ENCODE measurements at regions not wholly inside any gene's neighbourhood (a gene's known extent, or its start where the extent isn't known, plus 50 kb on each side); places are given as distances from the start of the nearest gene placed in this dataset.
"Not testable (repeated sequence)": the region's sequence is repeated elsewhere in the genome, so short reads cannot be mapped to it uniquely, and the experiment has no call there.

DNA sequence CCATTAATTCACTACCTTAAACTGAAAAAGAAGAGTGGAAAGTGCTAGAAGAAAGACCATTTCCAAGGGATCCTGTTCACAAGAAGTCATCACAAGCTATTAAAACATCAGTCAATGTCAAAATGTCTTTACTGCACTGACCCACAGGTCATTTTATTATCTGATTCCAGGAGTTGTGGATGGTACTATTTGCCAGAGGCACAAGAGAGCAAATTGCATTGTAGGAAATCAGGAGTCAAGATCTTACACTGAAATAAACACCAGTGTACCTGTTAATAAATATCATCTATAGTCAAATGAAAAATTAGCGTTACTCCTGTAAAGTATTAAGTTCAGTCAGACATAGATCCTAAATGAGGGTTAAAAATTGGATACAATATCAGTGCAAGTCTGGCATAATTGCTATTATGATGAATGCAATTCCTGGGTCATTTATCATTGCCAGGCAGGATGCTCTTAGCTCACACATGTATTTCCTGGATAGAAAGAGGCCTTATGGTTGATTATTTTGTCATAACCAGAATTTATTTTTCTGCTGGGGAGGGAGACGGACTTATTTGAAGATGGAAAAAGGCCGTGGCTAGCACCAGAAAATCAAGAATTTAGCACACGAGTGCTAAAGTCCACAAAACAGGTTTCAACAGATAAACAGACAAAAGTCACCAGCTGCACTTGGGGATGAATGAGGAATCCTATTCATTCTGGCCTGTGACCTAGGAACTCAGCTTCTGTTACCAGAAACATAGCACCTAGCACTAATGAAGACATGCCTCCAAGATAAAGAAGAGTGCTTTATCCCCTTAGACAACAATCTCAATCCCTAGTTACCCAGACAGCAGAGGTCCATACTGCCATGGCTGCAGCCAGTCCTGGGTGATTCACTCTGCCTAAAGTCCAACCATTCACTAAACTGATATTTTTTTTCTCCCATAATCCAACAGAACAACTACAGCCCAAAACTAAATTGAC, 683.1 kb upstream of the POM121L12 start:
- DNase-seq (ENCODE audit: low spot score): no peak

GRCh38 chr7:52344015-52344414, 691.4 kb upstream of the POM121L12 start:
- DNase-seq (ENCODE audit: low spot score): no peak

DNA sequence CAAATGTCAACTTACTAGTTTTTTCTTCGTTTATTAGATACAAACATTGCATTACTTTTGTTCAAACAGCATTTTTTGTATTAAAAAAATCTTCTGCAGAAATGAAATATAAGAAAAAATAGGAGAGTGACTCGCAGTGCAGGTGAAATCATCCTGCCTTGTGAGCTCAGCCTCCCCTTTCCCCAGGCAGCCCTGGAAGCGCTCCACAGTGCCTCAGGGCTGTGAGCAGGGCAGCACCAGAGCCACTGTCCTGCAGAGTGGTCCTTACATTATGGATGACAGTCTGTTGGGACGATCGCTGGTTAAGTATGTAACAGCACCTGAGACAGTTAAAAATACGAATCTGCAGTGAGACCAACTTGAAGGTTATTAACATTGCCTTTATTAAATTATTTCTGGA, 695.4 kb upstream of the POM121L12 start:
- DNase-seq (ENCODE audit: low spot score): no peak

DNA sequence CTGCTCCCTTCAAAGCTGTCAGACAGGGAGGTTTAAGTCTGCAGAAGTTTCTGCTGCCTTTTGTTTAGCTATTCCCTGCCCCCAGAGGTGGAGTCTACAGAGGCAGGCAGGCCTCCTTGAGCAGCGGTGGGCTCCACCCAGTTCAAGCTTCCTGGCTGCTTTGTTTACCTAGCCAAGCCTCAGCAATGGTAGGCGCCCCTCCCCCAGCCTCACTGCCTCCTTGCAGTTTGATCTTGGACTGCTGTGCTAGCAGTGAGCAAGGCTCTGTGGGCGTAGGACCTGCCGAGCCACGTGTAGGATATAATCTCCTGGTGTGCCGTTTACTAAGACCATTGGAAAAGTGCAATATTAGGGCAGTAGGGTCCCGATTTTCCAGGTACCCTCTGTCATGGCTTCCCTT, 707.1 kb upstream of the POM121L12 start:
- not testable (repeated sequence) for DNase-seq (ENCODE audit: low spot score)

DNA sequence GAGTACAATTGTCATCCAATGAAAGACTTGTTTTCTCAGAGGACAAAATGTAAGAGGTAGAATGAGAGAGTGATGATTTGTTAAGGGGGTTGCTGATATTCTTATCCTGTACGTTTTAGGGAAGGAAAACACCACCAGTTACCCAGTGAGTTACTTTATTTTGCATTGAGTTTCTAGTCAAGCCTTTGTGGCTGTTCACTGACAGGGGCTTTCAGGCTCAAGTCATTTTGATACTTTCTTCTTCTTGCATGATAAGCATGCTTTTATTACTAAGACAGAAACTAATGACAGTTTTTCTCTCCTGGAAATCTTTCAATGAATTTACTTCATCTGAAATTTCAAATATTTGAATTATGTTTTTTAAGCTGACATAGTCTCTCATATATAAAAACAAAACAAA, 710.2 kb upstream of the POM121L12 start:
- DNase-seq (ENCODE audit: low spot score): no peak

- DNase-seq (ENCODE audit: low spot score): no peak
Observed at GRCh38 chr7:52323202-52323746, 712.2 kb upstream of the POM121L12 start.

- DNase-seq (ENCODE audit: low spot score): no peak
Observed at GRCh38 chr7:52320610-52321009, 714.8 kb upstream of the POM121L12 start.

- DNase-seq (ENCODE audit: low spot score): no peak
Observed at GRCh38 chr7:52317921-52318320, 717.5 kb upstream of the POM121L12 start.

GRCh38 chr7:52311886-52312285, 723.5 kb upstream of the POM121L12 start:
- no peak for DNase-seq (ENCODE audit: low spot score)

GRCh38 chr7:52309631-52310030, 725.8 kb upstream of the POM121L12 start:
- no peak for DNase-seq (ENCODE audit: low spot score)

DNA sequence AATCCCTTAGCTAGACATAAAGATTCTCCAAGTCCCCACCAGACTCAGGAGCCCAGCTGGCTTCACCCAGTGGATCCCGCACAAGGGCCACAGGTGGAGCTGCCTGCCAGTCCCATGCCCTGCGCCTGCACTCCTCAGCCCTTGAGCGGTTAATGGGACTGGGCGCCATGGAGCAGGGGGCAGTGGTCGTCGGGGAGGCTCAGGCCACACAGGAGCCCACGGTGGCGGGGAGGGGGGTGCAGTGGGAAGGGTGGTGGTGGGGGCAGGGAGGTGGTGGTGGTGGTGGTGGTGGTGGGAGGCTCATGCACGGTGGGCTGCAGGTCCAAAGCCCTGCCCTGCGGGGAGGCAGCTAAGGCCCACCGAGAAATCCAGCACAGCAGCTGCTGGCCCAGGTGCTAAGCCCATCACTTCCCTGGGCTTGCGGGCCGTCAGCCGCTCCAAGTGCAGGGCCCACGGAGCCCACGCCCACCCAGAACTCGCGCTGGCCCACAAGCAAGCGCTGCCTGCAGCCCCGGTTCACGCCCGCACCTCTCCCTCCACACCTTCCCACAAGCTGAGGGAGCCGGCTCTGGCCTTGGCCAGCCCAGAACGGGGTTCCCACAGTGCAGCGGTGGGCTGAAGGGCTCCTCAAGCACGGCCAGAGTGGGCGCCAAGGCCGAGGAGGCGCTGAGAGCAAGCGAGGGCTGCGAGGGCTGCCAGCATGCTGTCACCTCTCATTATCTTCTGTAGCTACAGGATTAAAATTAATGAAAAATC, 732.5 kb upstream of the POM121L12 start:
- no peak for DNase-seq (ENCODE audit: low spot score)

DNA sequence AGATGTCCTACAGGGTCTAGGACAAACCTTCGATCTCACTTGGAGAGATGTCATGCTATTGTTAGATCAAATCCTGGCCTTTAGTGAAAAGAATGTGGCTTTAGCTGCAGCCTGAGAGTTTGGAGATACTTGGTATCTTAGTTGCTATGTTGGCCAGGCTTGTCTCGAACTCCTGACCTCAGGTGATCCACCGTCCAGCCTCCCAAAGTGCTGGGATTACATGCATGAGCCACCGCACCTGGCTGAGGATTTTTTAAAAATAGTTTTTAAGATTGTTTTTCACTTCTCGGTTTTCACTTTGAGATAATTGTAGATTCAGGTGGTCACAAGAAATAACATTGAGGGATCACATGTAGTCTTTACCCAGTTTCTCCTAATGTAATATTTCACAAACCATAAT, 738.3 kb upstream of the POM121L12 start:
- DNase-seq (ENCODE audit: low spot score): no peak

GRCh38 chr7:52294942-52295341, 740.5 kb upstream of the POM121L12 start:
- DNase-seq (ENCODE audit: low spot score): no peak

GRCh38 chr7:52289247-52289646, 746.2 kb upstream of the POM121L12 start:
- DNase-seq (ENCODE audit: low spot score): no peak

- DNase-seq (ENCODE audit: low spot score): no peak
Observed at GRCh38 chr7:52287698-52288097, 747.7 kb upstream of the POM121L12 start.

GRCh38 chr7:52285689-52286088, 749.7 kb upstream of the POM121L12 start:
- no peak for DNase-seq (ENCODE audit: low spot score)

DNA sequence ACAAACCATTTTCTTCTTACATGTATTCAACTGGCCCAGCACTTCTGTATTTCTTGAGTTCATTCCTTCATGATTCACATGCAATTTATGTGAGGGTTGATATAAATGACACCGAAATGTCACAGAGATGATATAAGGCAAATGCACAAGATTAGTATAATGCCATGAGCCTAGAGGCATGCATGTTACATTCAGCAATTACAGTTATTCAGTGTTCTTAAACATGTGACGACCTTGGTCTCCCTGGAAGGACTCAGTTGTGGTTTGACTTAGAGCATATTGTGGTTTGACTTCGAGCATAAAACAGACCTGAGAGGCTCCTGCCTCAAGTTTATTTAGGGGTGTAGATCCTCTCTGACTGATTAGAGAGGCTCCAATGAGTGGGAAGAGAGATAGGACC, 752.1 kb upstream of the POM121L12 start:
- DNase-seq (ENCODE audit: low spot score): no peak

DNA sequence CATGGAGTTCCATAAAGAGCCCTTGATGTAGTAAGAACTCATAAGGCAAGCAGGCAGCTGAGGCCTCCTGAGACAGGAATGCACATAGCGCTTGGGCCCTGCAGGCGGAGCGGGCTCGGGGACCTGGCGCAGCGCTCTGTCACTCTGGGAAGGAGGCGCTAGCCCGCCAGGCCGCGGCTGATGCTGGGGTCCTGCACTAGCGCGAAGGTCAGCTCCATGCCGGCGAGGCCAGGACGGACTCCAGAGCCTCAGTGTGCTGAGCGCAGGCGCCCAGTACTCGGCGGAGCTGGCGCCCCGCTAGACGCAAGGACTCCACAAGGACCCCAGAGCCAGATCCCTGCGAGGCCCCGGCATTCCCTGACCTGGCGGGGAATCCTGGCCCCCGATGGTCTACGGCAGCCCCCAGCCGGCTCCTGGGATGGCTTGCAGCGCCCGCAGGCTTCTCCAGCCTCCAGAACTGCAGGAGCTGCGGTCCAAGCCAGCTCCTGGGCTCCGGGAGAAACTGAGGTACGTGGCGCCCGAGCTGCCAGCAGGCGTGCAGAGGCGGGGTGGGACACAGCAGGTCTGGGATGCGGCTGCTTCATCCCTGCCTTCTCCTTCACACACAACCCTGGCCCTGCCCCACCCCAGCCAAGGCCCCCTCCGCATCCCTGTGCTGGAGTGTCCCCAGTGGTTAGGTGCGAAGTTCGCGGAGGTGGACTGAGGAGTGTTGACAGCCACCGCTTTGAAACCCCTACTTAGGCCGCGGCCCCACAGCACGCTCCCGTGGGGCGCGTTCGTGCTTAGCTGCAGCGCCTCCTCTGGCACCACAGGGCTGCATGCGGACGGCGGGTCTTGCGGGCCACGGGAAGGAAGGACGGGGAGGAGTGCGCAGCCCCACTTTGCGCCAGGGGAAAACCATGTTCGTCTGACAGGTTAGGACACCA, 761.5 kb upstream of the POM121L12 start:
- DNase-seq (ENCODE audit: low spot score): no peak

GRCh38 chr7:52271703-52272102, 763.7 kb upstream of the POM121L12 start:
- DNase-seq (ENCODE audit: low spot score): no peak

DNA sequence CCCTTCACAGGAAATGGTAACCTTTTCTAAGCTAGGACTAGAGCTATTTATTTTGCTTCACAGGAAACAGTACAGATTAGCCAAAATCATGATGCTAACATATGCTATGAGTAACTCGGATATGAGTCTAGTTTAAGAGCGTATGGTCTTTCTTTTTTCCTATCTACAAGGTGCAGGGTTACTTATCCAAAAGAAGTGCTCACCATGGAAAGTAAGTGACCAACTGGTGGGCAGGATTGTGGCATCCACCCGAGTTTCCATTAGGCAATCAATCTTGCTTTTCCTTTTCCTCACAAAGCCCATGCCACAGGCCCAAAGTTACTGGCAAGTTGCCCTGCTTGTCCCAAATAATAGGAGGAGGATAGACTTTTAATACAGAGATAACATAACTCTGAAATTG, 765.1 kb upstream of the POM121L12 start:
- no peak for DNase-seq (ENCODE audit: low spot score)

DNA sequence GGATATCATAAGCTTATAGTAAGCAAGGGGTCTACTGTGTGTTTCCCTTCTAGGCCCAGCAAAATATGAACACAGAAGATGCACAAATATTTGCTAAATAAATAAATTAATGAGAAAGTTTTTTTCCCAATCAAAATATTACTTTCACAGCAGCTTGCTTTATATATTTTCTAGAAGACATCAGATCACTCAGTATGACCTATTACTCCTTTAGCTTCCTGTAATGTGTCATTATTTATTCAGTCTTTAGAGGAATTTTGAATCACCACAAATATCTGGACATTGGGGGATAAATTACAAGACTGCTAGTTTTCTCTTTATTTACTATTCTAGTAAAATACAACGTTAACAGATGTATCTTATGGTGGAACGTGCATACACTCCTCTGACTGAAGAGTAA, 765.8 kb upstream of the POM121L12 start:
- no peak for DNase-seq (ENCODE audit: low spot score)

- DNase-seq (ENCODE audit: low spot score): no peak
Observed at GRCh38 chr7:52261057-52261456, 774.4 kb upstream of the POM121L12 start.

All from D341Med (cell line).